ENCODE measurements at regions not wholly inside any gene's neighbourhood (a gene's known extent, or its start where the extent isn't known, plus 50 kb on each side); places are given as distances from the start of the nearest gene placed in this dataset.

GRCh38 chr3:87175732-87176131 is 51.4 kb upstream of the CHMP2B start:
- DNase-seq (ENCODE audit: low spot score): no peak
- Histone ChIP-seq H3K4me3 (no peak overlapping the region), H3K27ac (no peak overlapping the region)
- no peak for TF ChIP-seq CTCF (IDR thresholded peaks at IDR 0.05)

GRCh38 chr3:87173776-87174175 is 53.3 kb upstream of the CHMP2B start:
- Histone ChIP-seq H3K4me3 (no peak overlapping the region), H3K27ac (no peak overlapping the region)
- TF ChIP-seq CTCF (IDR thresholded peaks at IDR 0.05): no peak
- no peak for DNase-seq (ENCODE audit: low spot score)

- TF ChIP-seq CTCF (IDR thresholded peaks at IDR 0.05): no peak
- no peak overlapping the region for H3K27ac ChIP-seq
- no peak for DNase-seq (ENCODE audit: low spot score)
- H3K4me3 ChIP-seq: no peak overlapping the region
These were observed 54.0 kb upstream of the CHMP2B start for GRCh38 chr3:87173071-87173470.

GRCh38 chr3:87167628-87168456 is 59.3 kb upstream of the CHMP2B start:
- no peak overlapping the region for H3K27ac ChIP-seq
- TF ChIP-seq CTCF (IDR thresholded peaks at IDR 0.05): peak; percentile 48
- no peak for DNase-seq (ENCODE audit: low spot score)
- peak overlapping the region; percentile 57 for H3K4me3 ChIP-seq

- no peak overlapping the region for H3K27ac ChIP-seq
- no peak for TF ChIP-seq CTCF (IDR thresholded peaks at IDR 0.05)
- no peak overlapping the region for H3K4me3 ChIP-seq
- DNase-seq (ENCODE audit: low spot score): no peak
These were observed 62.9 kb upstream of the CHMP2B start for GRCh38 chr3:87164245-87164644.

GRCh38 chr3:87161851-87162250 is 65.3 kb upstream of the CHMP2B start:
- TF ChIP-seq CTCF (IDR thresholded peaks at IDR 0.05): no peak
- no peak overlapping the region for H3K27ac ChIP-seq
- no peak overlapping the region for H3K4me3 ChIP-seq
- DNase-seq (ENCODE audit: low spot score): no peak

- Histone ChIP-seq H3K4me3 (no peak overlapping the region), H3K27ac (no peak overlapping the region)
- no peak for TF ChIP-seq CTCF (IDR thresholded peaks at IDR 0.05)
- no peak for DNase-seq (ENCODE audit: low spot score)
These were observed 65.7 kb upstream of the CHMP2B start for GRCh38 chr3:87161417-87161816.
